Activated T-cell treated with anti-CD3 and anti-CD28 coated beads, Interleukin-2, amount 50 U/mL, for 4 hours (primary cell): ENCODE measurements at regions not wholly inside any gene's neighbourhood (a gene's known extent, or its start where the extent isn't known, plus 50 kb on each side); places are given as distances from the start of the nearest gene placed in this dataset.

Experiments used
- ATAC-seq, 2 donors: fragments of 200-7000 bp; cut with Tn5 transposase; one replicate each; pipeline ENCODE4 v1.10.0; 2021
- DNase-seq: peaks from one replicate; pipeline ENCODE4 v3.0.0-alpha.2; 2020
- H3K27me3 Mint-ChIP-seq: one replicate; pipeline ENCODE4 v1.8.0; 2021; ENCODE audit warnings: low read depth, mixed read lengths
- H3K36me3 Mint-ChIP-seq: one replicate; pipeline ENCODE4 v1.8.0; 2022; ENCODE audit warnings: mixed read lengths; ENCODE audit not compliant: insufficient read depth
- H3K4me1 Mint-ChIP-seq: one replicate; pipeline ENCODE4 v1.8.0; 2021; ENCODE audit warnings: low read depth, mixed read lengths
- H3K4me3 Mint-ChIP-seq: one replicate; pipeline ENCODE4 v1.8.0; 2021; ENCODE audit warnings: mild to moderate bottlenecking, moderate library complexity, mixed read lengths
- H3K9me3 Mint-ChIP-seq: one replicate; pipeline ENCODE4 v1.8.0; 2021; ENCODE audit warnings: mixed read lengths

DNA sequence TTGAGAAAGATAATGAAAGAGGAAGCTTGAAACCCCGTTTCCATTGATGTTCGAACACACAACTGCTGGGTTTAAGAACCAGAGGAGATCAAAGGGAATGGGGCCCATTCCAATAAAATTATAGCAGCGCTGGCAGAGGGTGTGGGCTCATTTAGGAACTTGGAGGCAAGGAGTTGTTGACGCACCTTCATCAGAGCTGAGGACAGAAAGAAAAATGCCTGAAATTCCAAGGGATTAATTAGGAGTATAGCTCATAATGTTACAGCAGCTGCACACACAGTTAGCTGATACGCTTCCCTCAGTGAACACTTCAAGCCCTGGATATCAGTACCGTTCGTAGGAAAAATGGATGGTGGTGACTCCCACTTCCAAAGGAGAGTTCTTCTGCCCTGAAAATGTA lies 127.2 kb downstream of the AXIN2 start:
- ATAC-seq = no peak
- peaks cover 23% of the 10 kb centered on the region for H3K4me1 Mint-ChIP-seq
- peaks cover 17% of the 10 kb centered on the region for H3K9me3 Mint-ChIP-seq
- H3K27me3 Mint-ChIP-seq = peaks cover 21% of the 10 kb centered on the region
- H3K36me3 Mint-ChIP-seq = peaks cover 2% of the 10 kb centered on the region
- no peak overlapping the region for H3K4me3 Mint-ChIP-seq
- DNase-seq = no peak

DNA sequence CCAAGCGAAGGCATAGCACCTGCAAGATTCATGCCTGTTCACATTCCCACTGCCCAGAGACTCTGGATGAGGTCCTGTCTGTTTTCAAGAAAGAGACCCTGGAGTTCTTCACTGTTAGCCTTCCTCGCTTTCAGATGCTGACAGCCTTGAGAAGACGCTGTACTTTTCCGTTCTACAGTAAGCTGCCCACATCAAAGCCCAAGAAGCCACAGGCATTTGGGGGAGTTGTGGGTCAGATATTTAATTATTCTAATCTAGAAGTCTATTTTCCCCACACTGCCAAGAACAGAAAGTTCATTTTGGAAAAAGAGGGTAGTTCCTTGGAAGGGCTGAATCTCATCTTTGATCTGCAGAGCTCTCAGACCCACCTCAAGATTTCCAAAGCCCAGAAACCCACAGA lies 127.9 kb downstream of the AXIN2 start:
- ATAC-seq = no peak

GRCh38 chr17:65433157-65433556 lies 128.3 kb downstream of the AXIN2 start:
- Mint-ChIP-seq H3K9me3 (peaks cover 17% of the 10 kb centered on the region), H3K4me3 (peak overlapping the region; percentile 5), H3K36me3 (peaks cover 2% of the 10 kb centered on the region), H3K27me3 (peaks cover 12% of the 10 kb centered on the region), H3K4me1 (peaks cover 23% of the 10 kb centered on the region)
- DNase-seq = no peak
- no peak for ATAC-seq

More for the DNA sequence above, 127.9 kb downstream of the AXIN2 start:
- no peak for DNase-seq
- Mint-ChIP-seq H3K36me3 (peaks cover 2% of the 10 kb centered on the region), H3K4me1 (peaks cover 23% of the 10 kb centered on the region), H3K9me3 (peaks cover 17% of the 10 kb centered on the region), H3K27me3 (peaks cover 16% of the 10 kb centered on the region), H3K4me3 (peak overlapping the region; percentile 38)

DNA sequence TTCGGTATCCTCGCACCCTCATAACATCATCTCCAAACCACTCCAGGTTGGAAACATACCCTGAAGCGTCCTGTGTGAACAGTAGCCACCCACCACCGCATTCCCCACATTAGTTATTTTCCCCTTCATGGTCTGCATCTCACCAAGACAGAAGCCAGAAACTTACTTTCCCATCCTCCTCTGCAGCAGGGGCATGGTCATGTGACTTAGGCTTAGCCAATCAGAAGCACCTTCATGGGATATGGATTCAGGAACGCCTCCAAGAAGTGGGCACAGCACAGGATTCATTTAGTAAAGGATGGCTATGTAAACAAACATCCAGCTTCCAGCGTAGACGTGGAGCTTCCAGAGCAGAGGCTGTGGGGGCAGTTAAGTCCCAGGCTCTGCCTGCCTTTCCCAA lies 130.3 kb downstream of the AXIN2 start:
- ATAC-seq = no peak
- H3K36me3 Mint-ChIP-seq = peaks cover 2% of the 10 kb centered on the region
- no peak overlapping the region for H3K4me3 Mint-ChIP-seq
- no peak for DNase-seq
- H3K9me3 Mint-ChIP-seq = peaks cover 17% of the 10 kb centered on the region
- peaks cover 23% of the 10 kb centered on the region for H3K4me1 Mint-ChIP-seq
- peaks cover 5% of the 10 kb centered on the region for H3K27me3 Mint-ChIP-seq

GRCh38 chr17:65430209-65430833 lies 131.1 kb downstream of the AXIN2 start:
- Mint-ChIP-seq H3K9me3 (peaks cover 22% of the 10 kb centered on the region), H3K4me3 (no peak overlapping the region), H3K36me3 (peaks cover 2% of the 10 kb centered on the region), H3K27me3 (no peaks in the 10 kb centered on the region), H3K4me1 (peaks cover 23% of the 10 kb centered on the region)
- DNase-seq (no peak), ATAC-seq (no peak)

GRCh38 chr17:65423346-65424140 lies 137.9 kb downstream of the AXIN2 start:
- ATAC-seq (no peak), DNase-seq (no peak)
- Mint-ChIP-seq H3K27me3 (peaks cover 5% of the 10 kb centered on the region), H3K9me3 (peaks cover 8% of the 10 kb centered on the region), H3K4me1 (no peaks in the 10 kb centered on the region), H3K4me3 (no peak overlapping the region), H3K36me3 (no peaks in the 10 kb centered on the region)

GRCh38 chr17:65418622-65419021 lies 142.8 kb downstream of the AXIN2 start:
- Mint-ChIP-seq H3K36me3 (no peaks in the 10 kb centered on the region), H3K4me3 (no peak overlapping the region), H3K27me3 (peaks cover 5% of the 10 kb centered on the region), H3K9me3 (no peaks in the 10 kb centered on the region), H3K4me1 (no peaks in the 10 kb centered on the region)
- no peak for ATAC-seq
- DNase-seq = no peak

DNA sequence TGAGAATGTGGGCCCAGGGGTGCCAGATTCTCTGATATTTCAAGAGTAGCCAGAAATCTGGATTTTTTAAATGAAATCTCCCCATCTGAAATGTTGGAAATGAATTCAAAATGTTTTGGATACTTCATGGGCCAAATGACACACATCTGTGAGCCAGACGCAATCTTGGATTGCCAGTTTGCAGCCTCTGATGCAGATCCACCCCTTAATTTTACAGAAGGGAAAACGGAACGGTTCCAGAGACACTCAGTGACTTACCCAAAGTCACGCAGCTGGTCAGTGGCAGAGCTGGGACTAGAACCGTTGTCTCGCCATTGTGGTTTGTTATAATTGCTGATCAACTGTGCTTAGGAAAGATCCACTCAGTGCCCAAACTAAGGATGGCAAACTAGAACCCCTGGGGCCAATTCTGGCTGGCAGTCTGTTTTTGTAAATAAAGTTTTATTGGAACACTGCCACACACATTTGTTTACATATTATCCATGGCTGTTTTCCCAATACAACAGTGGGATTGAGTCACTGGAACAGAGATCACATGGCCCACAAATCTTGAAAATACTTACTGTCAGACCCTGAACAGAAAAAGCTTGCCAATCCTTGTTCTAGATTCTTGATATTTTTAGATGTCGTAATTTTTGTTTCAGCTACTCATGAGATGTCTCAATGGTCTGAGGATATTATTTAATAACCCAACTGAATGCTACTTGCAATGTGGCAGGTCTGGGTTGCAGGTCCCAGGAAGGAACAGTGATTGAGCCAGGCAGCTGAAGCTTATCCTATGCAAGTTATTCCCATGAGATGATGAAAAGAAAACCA lies 143.8 kb downstream of the AXIN2 start:
- Mint-ChIP-seq H3K4me1 (no peaks in the 10 kb centered on the region), H3K27me3 (peaks cover 5% of the 10 kb centered on the region), H3K36me3 (no peaks in the 10 kb centered on the region), H3K4me3 (no peak overlapping the region), H3K9me3 (no peaks in the 10 kb centered on the region)
- DNase-seq (no peak), ATAC-seq (no peak)

GRCh38 chr17:65415991-65416390 lies 145.5 kb downstream of the AXIN2 start:
- H3K9me3 Mint-ChIP-seq = no peaks in the 10 kb centered on the region
- H3K4me1 Mint-ChIP-seq = no peaks in the 10 kb centered on the region
- no peak for DNase-seq
- H3K36me3 Mint-ChIP-seq = no peaks in the 10 kb centered on the region
- peaks cover 4% of the 10 kb centered on the region for H3K27me3 Mint-ChIP-seq
- ATAC-seq = no peak
- no peak overlapping the region for H3K4me3 Mint-ChIP-seq

DNA sequence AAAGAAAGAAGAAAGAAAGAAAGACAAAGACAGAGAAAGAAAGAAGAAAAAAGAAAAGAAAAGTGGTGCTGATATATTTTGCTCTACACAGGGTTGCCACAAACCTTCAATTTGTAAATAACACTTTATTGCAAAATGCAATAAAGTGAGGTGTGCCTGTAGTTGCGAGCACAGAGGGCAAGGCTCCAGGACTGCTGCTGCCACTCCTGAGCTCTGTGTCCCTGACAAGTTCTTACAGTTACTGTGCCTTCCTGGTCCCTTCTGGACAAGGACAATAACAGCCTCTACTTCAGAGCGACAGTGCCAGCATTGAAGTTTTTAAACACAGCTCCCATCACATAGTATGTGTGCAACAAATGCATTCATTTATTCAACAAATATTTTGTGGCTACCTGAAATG lies 148.1 kb downstream of the AXIN2 start:
- DNase-seq (no peak), ATAC-seq (no peak)
- Mint-ChIP-seq H3K4me1 (no peaks in the 10 kb centered on the region), H3K9me3 (no peaks in the 10 kb centered on the region), H3K4me3 (no peak overlapping the region), H3K27me3 (no peaks in the 10 kb centered on the region), H3K36me3 (no peaks in the 10 kb centered on the region)

- no peak overlapping the region for H3K4me3 Mint-ChIP-seq
- no peaks in the 10 kb centered on the region for H3K9me3 Mint-ChIP-seq
- no peaks in the 10 kb centered on the region for H3K27me3 Mint-ChIP-seq
- H3K36me3 Mint-ChIP-seq = no peaks in the 10 kb centered on the region
- no peak for DNase-seq
- no peaks in the 10 kb centered on the region for H3K4me1 Mint-ChIP-seq
- ATAC-seq = no peak
Observed at GRCh38 chr17:65409381-65409780, 152.1 kb downstream of the AXIN2 start.

DNA sequence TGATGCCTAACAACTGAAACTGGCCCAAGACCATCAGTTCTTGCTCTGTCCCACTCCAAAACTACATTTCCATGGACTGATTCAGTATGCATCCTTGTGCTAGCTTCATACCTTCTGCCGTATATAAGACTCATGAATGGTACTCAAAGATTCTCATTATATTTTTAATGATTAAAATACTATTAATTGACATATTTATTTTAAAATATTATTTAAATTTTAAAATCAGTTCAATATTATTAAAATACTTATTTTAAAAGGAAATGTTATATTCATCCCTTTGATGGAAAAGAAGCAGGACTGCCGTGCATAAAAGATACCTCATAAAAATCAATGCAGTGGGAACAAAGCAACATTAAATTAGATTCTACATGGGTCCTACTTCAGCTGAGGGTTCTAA lies 153.4 kb downstream of the AXIN2 start:
- DNase-seq (no peak), ATAC-seq (no peak)
- Mint-ChIP-seq H3K4me3 (no peak overlapping the region), H3K36me3 (no peaks in the 10 kb centered on the region), H3K9me3 (no peaks in the 10 kb centered on the region), H3K27me3 (no peaks in the 10 kb centered on the region), H3K4me1 (no peaks in the 10 kb centered on the region)

GRCh38 chr17:65407017-65407416 lies 154.4 kb downstream of the AXIN2 start:
- no peaks in the 10 kb centered on the region for H3K9me3 Mint-ChIP-seq
- DNase-seq (no peak), ATAC-seq (no peak)
- no peaks in the 10 kb centered on the region for H3K4me1 Mint-ChIP-seq
- H3K36me3 Mint-ChIP-seq = no peaks in the 10 kb centered on the region
- no peaks in the 10 kb centered on the region for H3K27me3 Mint-ChIP-seq
- H3K4me3 Mint-ChIP-seq = no peak overlapping the region

DNA sequence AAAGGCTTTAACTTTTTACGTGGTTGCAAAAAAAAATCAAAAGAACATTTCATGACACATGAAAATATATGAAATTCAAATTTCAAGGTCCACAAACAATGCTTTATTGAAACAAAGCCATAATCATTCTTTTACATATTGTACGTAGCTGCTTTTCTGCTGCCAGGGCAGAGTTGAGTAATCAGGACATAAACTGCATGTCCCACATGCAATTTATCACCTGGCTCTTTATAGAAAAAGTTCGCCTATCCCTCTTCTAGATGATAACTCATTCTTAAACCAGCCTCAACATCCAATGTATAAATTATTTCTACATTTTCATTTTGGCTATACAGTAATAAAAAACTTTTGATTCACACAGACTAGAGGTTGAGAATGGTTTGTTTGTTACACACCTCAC lies 154.9 kb downstream of the AXIN2 start:
- ATAC-seq (no peak), DNase-seq (no peak)
- Mint-ChIP-seq H3K36me3 (no peaks in the 10 kb centered on the region), H3K4me1 (peaks cover 3% of the 10 kb centered on the region), H3K9me3 (no peaks in the 10 kb centered on the region), H3K4me3 (no peak overlapping the region), H3K27me3 (no peaks in the 10 kb centered on the region)
